Epithelial cell of esophagus (primary cell): ENCODE measurements at regions not wholly inside any gene's neighbourhood (a gene's known extent, or its start where the extent isn't known, plus 50 kb on each side); places are given as distances from the start of the nearest gene placed in this dataset.
"Not testable (repeated sequence)": the region's sequence is repeated elsewhere in the genome, so short reads cannot be mapped to it uniquely, and the experiment has no call there.

Experiments used
- DNase-seq: peaks from one replicate; pipeline ENCODE4 v3.0.0; 2010; ENCODE audit warnings: low read depth
- H3K4me3 ChIP-seq: 2 replicates; pipeline ENCODE4 v1.5.1; 2011; ENCODE audit warnings: mild to moderate bottlenecking, low read length, control low read depth
- TF ChIP-seq, protein P1 (sequence below): IDR thresholded peaks from 2 replicates; pipeline ENCODE4 v1.5.1; 2011; ENCODE audit warnings: low read depth, mild to moderate bottlenecking, low read length, control low read depth, inconsistent platforms; ENCODE audit not compliant: insufficient read depth; ENCODE audit errors: missing control alignments

DNA sequence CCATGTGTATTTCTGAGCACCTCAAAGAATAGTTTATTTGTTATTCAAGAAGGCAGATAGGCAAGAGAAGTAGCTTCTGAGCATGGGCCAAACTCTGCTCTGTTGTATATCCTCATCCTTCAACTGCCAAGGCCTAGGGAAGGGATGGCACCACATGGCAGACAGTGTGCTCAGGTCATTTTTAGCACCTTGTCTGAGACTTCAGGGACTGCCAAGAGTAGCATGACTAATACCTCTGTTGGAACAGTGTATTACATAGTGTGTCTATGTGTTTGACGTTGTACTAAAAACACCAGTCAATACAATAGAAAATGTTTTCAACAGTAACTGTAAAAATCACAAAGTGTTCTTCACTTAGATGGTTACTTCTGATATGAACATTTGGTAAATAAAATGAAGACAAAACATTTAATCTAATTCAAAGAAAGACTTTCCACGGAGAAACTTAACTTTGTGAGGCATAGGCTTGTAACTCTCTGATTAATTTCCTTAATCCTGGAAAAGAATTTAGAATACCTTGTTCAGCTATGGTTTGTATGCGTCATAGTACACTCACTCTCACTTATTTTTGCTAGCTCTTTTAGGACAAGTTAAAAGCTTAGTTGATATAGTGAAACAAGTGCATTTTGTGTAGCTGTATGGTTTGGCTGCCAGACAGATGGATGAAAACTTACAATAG is 318.4 kb upstream of the RIOK2 start:
- H3K4me3 ChIP-seq = no peak overlapping the region
- peak; percentile 24 for DNase-seq
- TF ChIP-seq, protein P1, sequence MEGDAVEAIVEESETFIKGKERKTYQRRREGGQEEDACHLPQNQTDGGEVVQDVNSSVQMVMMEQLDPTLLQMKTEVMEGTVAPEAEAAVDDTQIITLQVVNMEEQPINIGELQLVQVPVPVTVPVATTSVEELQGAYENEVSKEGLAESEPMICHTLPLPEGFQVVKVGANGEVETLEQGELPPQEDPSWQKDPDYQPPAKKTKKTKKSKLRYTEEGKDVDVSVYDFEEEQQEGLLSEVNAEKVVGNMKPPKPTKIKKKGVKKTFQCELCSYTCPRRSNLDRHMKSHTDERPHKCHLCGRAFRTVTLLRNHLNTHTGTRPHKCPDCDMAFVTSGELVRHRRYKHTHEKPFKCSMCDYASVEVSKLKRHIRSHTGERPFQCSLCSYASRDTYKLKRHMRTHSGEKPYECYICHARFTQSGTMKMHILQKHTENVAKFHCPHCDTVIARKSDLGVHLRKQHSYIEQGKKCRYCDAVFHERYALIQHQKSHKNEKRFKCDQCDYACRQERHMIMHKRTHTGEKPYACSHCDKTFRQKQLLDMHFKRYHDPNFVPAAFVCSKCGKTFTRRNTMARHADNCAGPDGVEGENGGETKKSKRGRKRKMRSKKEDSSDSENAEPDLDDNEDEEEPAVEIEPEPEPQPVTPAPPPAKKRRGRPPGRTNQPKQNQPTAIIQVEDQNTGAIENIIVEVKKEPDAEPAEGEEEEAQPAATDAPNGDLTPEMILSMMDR = no peak

DNA sequence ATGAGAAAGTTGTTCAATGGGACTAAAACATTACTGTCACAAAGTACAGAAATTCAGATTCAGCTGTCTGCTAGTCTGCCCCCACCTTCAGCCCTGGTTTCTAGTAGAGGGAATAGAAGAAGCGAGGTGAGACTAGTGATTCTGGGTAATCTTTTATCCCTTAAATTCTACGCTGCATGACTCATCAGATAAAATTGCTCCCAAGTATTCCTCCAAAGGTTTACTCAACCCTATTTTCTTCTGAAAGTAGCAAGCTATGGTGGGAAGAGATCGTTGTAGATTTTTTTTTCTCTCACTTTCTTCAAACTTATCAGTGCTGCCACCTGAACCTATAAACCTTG is 318.9 kb upstream of the RIOK2 start:
- no peak overlapping the region for H3K4me3 ChIP-seq
- TF ChIP-seq, protein P1 = no peak
- peak; percentile 18 for DNase-seq

- TF ChIP-seq, protein P1 = no peak
- H3K4me3 ChIP-seq = no peak overlapping the region
- no peak for DNase-seq
These were observed 325.8 kb upstream of the RIOK2 start for GRCh38 chr5:97508864-97509263.

- DNase-seq = not testable (repeated sequence)
These were observed 336.5 kb upstream of the RIOK2 start for GRCh38 chr5:97519565-97519964.

GRCh38 chr5:97523336-97523735 is 340.3 kb upstream of the RIOK2 start:
- not testable (repeated sequence) for H3K4me3 ChIP-seq, DNase-seq

More at GRCh38 chr5:97519565-97519964, 336.5 kb upstream of the RIOK2 start:
- H3K4me3 ChIP-seq = not testable (repeated sequence)

DNA sequence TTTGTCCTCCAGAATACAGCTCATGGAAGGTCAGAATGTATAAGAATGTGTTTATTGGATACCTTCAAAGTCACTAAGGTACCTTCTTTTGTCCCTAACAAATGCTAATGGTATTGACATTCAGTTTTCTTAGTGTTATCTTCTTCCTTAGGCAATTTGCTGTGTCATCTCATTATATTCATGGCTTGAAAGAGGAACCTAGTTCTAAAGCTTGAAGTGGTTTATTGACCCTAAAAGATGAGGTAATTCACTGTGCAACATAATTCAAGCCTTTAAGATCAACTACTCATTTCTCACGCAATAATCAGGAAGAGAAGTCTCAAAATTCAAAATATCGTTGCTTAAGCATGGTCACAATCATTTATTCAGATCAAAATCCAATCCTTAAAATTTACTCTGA is 342.7 kb upstream of the RIOK2 start:
- TF ChIP-seq, protein P1 = no peak
- DNase-seq = no peak
- no peak overlapping the region for H3K4me3 ChIP-seq

DNA sequence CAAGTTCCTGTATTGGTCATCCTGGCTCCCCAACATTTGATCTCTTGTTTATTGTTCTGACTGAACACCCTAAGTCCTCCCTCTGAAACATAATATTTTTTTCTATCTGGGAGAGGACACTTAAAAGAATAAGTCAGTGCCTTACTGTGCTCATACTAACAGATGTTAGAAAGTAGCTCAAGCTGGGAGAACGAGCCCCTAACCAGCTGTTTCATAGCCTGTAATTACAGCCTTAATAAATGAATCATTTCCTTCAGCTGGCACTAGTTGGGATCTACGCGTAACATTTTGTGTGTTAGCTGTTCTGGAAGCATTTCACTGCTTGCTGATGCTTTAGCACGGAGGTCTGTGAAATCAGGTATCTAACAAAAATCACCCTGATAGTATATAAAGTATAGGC is 345.9 kb upstream of the RIOK2 start:
- TF ChIP-seq, protein P1 = no peak
- DNase-seq = peak; percentile 39
- no peak overlapping the region for H3K4me3 ChIP-seq

DNA sequence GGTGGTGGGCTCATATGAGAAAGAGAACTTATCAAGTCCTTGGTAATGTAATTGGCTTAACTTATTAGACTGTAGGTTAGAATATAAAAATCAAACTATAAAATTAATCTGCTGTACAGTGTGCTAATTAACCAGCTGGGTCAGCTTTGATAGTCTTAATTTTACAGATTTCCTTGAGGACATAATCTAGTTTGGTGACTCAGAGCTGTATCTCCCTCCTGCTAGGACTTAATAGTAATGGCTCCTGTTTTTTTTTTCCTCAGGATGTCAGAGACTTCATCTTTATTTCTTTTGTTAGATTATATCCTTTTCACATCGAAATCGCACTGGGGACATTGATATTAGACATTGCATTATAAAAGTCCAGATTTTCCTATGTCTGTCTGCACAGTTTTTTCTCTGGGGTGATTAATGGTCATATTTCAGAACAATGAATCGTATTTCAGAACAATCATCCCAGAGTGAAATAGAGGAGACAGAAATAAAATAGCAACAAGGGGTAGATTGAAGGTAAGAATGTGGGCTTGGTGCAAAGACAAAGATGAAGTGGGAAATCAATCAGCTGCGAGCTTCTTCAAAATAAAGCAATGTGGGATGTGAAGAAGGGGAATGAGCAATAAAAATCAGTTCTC is 346.4 kb upstream of the RIOK2 start:
- TF ChIP-seq, protein P1 = no peak
- H3K4me3 ChIP-seq = no peak overlapping the region
- no peak for DNase-seq
